ENCODE measurements at regions not wholly inside any gene's neighbourhood (a gene's known extent, or its start where the extent isn't known, plus 50 kb on each side); places are given as distances from the start of the nearest gene placed in this dataset.

- 1% methylated on average over 10 of the region's 12 CpGs for WGBS (ENCODE audit: insufficient coverage, low coverage, missing lambda C conversion rate)
- TF ChIP-seq MAZ (CRISPR knock-in tag; conservative IDR thresholded peaks at IDR 0.05 in 1 of 2, IDR thresholded peaks at IDR 0.05 in 1 of 2) (no peak), ZNF551 (CRISPR knock-in tag; IDR thresholded peaks at IDR 0.05) (no peak), HNRNPL (IDR thresholded peaks at IDR 0.05; ENCODE audit: low read depth, low read length) (no peak)
- no peaks in the 10 kb centered on the region for H4K20me1 ChIP-seq (replicated peaks; ENCODE audit: control insufficient read depth, insufficient read depth, low read length)
- in situ Hi-C loops (cut with MboI) = no loop called here
- no peak overlapping the region for H3K9ac ChIP-seq (ENCODE audit: insufficient read depth in 1 of 2, low read depth in 2 of 2, low read length in 2 of 2)
- no peak for FAIRE-seq
- H3K4me1 ChIP-seq (replicated peaks in 1 of 2; ENCODE audit: control insufficient read depth in 2 of 2, insufficient read depth in 2 of 2, low read length in 2 of 2) = no peaks in the 10 kb centered on the region
- H3K36me3 ChIP-seq (ENCODE audit: control insufficient read depth, insufficient read depth, low read length) = no peaks in the 10 kb centered on the region
- no peaks in the 10 kb centered on the region for H3K27me3 ChIP-seq (ENCODE audit: control insufficient read depth in 2 of 2, insufficient read depth in 2 of 2, low read length in 2 of 2)
- H2AFZ ChIP-seq (ENCODE audit: low read depth, low read length) = no peak overlapping the region
- no peak overlapping the region for H3K27ac ChIP-seq (ENCODE audit: extremely low read depth, low read depth, low read length)
- intact Hi-C loops (cut with micrococcal nuclease) = no loop called here
- DNase-seq (ENCODE audit: extremely low read depth in 1 of 4, low spot score in 3 of 4) = no peak
- POLR2A ChIA-PET = no interaction called here
- BruUV-seq (replicated peaks) = no TSS peak
- no peaks in the 10 kb centered on the region for H3K9me1 ChIP-seq (ENCODE audit: control insufficient read depth, insufficient read depth, low read length)
- no peaks in the 10 kb centered on the region for H3K79me2 ChIP-seq (ENCODE audit: control insufficient read depth, insufficient read depth, low read length)
- H3K4me3 ChIP-seq = no peak overlapping the region
- CTCF ChIA-PET (ENCODE audit: low intra/inter-chr PET ratio) = no interaction called here
- H3K9me3 ChIP-seq (replicated peaks; ENCODE audit: control insufficient read depth, insufficient read depth, low read depth, low read length) = no peaks in the 10 kb centered on the region
- ATAC-seq = no peak
- H3K4me2 ChIP-seq (ENCODE audit: insufficient read depth, low read length) = no peak overlapping the region
Measured at GRCh38 chrX:23494741-23495140, 160.1 kb downstream of the PTCHD1 start.

GRCh38 chrX:23497919-23498318, 163.3 kb downstream of the PTCHD1 start:
- Histone ChIP-seq H3K9me1 (ENCODE audit: control insufficient read depth, insufficient read depth, low read length) (no peaks in the 10 kb centered on the region), H3K4me3 (no peak overlapping the region), H3K27me3 (ENCODE audit: control insufficient read depth in 2 of 2, insufficient read depth in 2 of 2, low read length in 2 of 2) (no peaks in the 10 kb centered on the region), H3K9me3 (replicated peaks; ENCODE audit: control insufficient read depth, insufficient read depth, low read depth, low read length) (no peaks in the 10 kb centered on the region), H3K36me3 (ENCODE audit: control insufficient read depth, insufficient read depth, low read length) (no peaks in the 10 kb centered on the region), H3K4me1 (replicated peaks in 1 of 2; ENCODE audit: control insufficient read depth in 2 of 2, insufficient read depth in 2 of 2, low read length in 2 of 2) (no peaks in the 10 kb centered on the region), H2AFZ (ENCODE audit: low read depth, low read length) (no peak overlapping the region), H3K9ac (ENCODE audit: insufficient read depth in 1 of 2, low read depth in 2 of 2, low read length in 2 of 2) (no peak overlapping the region), H4K20me1 (replicated peaks; ENCODE audit: control insufficient read depth, insufficient read depth, low read length) (no peaks in the 10 kb centered on the region), H3K4me2 (ENCODE audit: insufficient read depth, low read length) (no peak overlapping the region), H3K79me2 (ENCODE audit: control insufficient read depth, insufficient read depth, low read length) (no peaks in the 10 kb centered on the region), H3K27ac (ENCODE audit: extremely low read depth, low read depth, low read length) (no peak overlapping the region)
- intact Hi-C loops (cut with micrococcal nuclease) (no loop called here), in situ Hi-C loops (cut with MboI) (no loop called here)
- ATAC-seq = no peak
- POLR2A ChIA-PET = interaction anchor here (0.7 kb wide), 1 partner anchor 409 kb away, joined by 3 read pairs; no protein-coding TSS in a partner anchor
- BruUV-seq (replicated peaks) = no TSS peak
- no peak for TF ChIP-seq ZBTB1 (CRISPR knock-in tag; IDR thresholded peaks at IDR 0.05; ENCODE audit: borderline replicate concordance, low read depth)
- CTCF ChIA-PET (ENCODE audit: low intra/inter-chr PET ratio) = no interaction called here
- FAIRE-seq = no peak
- no peak for DNase-seq (ENCODE audit: extremely low read depth in 1 of 4, low spot score in 3 of 4)

Data from K562 (cell line).